Natural killer cell (primary cell): ENCODE measurements at regions not wholly inside any gene's neighbourhood (a gene's known extent, or its start where the extent isn't known, plus 50 kb on each side); places are given as distances from the start of the nearest gene placed in this dataset.
A peak's percentile ranks its signal among the peaks of the same experiment; 100 is the strongest.

Experiments
- ATAC-seq, 3 donors: fragments of 150-1000 bp in 2 of 3; fragments of 200-7000 bp in 1 of 3; cut with Tn5 transposase; 1 replicate in 1 of 3; 2 replicates in 2 of 3; pipeline ENCODE4 v1.10.0; 2021; ENCODE audit warnings: mild to moderate bottlenecking in 2 of 3, moderate library complexity in 2 of 3
- DNase-seq, 2 donors: peaks; one replicate each; pipeline versions ENCODE4 v3.0.0 to v3.0.0-alpha.2; 2013 to 2021; ENCODE audit warnings: mixed read lengths in 1 of 2
- H3K27ac ChIP-seq: one replicate; pipeline ENCODE4 v1.5.1; 2013; ENCODE audit warnings: mild to moderate bottlenecking, low read length
- H3K27me3 ChIP-seq: one replicate; pipeline ENCODE4 v1.6.1; 2013; ENCODE audit warnings: low read length; ENCODE audit not compliant: control insufficient read depth, insufficient read depth
- H3K36me3 ChIP-seq: one replicate; pipeline ENCODE4 v1.6.1; 2013; ENCODE audit warnings: low read length; ENCODE audit not compliant: control insufficient read depth, insufficient read depth
- H3K4me1 ChIP-seq: one replicate; pipeline ENCODE4 v1.6.1; 2013; ENCODE audit warnings: low read length; ENCODE audit not compliant: control insufficient read depth, insufficient read depth
- H3K4me3 ChIP-seq: one replicate; pipeline ENCODE4 v1.5.1; 2013; ENCODE audit warnings: low read length
- H3K9me3 ChIP-seq: one replicate; pipeline ENCODE4 v1.6.1; 2013; ENCODE audit warnings: low read length; ENCODE audit not compliant: control insufficient read depth, insufficient read depth
- H3K27ac Mint-ChIP-seq, 2 donors: one replicate each; pipeline ENCODE4 v1.8.0; 2022; ENCODE audit warnings: mild to moderate bottlenecking in 2 of 2, mixed read lengths in 2 of 2, moderate library complexity in 1 of 2
- H3K27me3 Mint-ChIP-seq, 2 donors: one replicate each; pipeline ENCODE4 v1.8.0; 2022; ENCODE audit warnings: low read depth in 2 of 2, mixed read lengths in 2 of 2
- H3K36me3 Mint-ChIP-seq: one replicate; pipeline ENCODE4 v1.8.0; 2022; ENCODE audit warnings: mixed read lengths
- H3K4me1 Mint-ChIP-seq, 2 donors: one replicate each; pipeline ENCODE4 v1.8.0; 2022; ENCODE audit warnings: mixed read lengths in 2 of 2
- H3K4me3 Mint-ChIP-seq: one replicate; pipeline ENCODE4 v1.8.0; 2022; ENCODE audit warnings: mild to moderate bottlenecking, moderate library complexity, mixed read lengths
- H3K9me3 Mint-ChIP-seq, 2 donors: one replicate each; pipeline ENCODE4 v1.8.0; 2022; ENCODE audit warnings: mixed read lengths in 2 of 2
- CTCF ChIP-seq: fragments of 200-600 bp; IDR thresholded peaks from one replicate; pipeline ENCODE4 v1.8.0; 2022; ENCODE audit warnings: antibody characterized with exemption
- WGBS: methylation state at CpG from one replicate; pipeline ENCODE4 v1.1.7; 2013; ENCODE audit warnings: missing lambda C conversion rate; ENCODE audit not compliant: insufficient coverage; 5-methylcytosine and 5-hydroxymethylcytosine counted together
- intact Hi-C: fragments of 100-400 bp; cut with micrococcal nuclease; formaldehyde crosslinking; loops from one replicate; pipeline ENCODE4 v1.14.2; 2022

DNA sequence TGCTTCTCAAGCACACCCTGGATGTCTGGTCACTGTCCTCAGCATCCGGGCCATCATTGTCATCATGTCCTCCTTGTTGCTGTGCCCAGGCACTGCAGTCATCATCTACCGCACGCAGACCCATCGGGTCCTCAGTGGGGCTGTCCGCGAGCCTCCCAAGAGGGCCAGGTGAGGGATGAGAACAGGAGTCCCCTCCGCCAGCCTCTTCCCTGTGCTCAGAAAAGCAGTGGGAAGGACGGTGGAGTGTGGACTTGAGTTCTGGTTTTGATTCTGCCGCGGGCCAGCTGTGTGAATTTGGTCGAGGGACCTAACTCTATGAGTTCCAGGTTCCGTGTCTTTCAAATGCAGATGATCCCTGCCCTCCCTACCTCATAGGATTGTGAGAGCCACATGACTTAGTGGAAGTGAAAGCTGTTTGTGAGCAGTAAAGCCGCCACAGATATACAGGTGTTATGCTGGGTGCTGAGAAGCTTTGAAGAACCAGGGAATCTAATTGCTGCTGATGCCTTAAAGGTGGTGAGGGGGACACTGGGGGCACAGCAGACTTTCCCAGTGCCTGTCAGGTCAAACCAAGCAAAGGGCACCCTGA, 122.9 kb upstream of the RAP1B start:
- H3K4me3 ChIP-seq, result no peak overlapping the region
- Mint-ChIP-seq H3K4me1 (peaks cover 42 to 43% of the 10 kb centered on the region in 2 donors), H3K27me3 (no peaks in the 10 kb centered on the region), H3K27ac (no peak overlapping the region), H3K9me3 (peaks cover 0 to 4% of the 10 kb centered on the region in 2 donors), H3K36me3 (no peaks in the 10 kb centered on the region), H3K4me3 (no peak overlapping the region)
- DNase-seq, result no peak
- no peak overlapping the region for H3K27ac ChIP-seq
- no peak for ATAC-seq
- intact Hi-C loops, result no loop called here
- H3K36me3 ChIP-seq, result no peaks in the 10 kb centered on the region
- no peaks in the 10 kb centered on the region for H3K9me3 ChIP-seq
- WGBS, result 91% methylated on average over 13 of the region's 13 CpGs
- H3K27me3 ChIP-seq, result no peaks in the 10 kb centered on the region
- H3K4me1 ChIP-seq, result peaks cover 6% of the 10 kb centered on the region
- no peak for TF ChIP-seq CTCF

- Mint-ChIP-seq H3K27ac (no peak overlapping the region), H3K4me1 (peaks cover 37 to 43% of the 10 kb centered on the region in 2 donors), H3K4me3 (no peak overlapping the region), H3K9me3 (peaks cover 0 to 4% of the 10 kb centered on the region in 2 donors), H3K27me3 (no peaks in the 10 kb centered on the region), H3K36me3 (no peaks in the 10 kb centered on the region)
- Histone ChIP-seq H3K27ac (no peak overlapping the region), H3K36me3 (no peaks in the 10 kb centered on the region), H3K27me3 (no peaks in the 10 kb centered on the region), H3K4me1 (peaks cover 6% of the 10 kb centered on the region), H3K9me3 (no peaks in the 10 kb centered on the region), H3K4me3 (no peak overlapping the region)
- DNase-seq (no peak), ATAC-seq (no peak)
- no peak for TF ChIP-seq CTCF
- intact Hi-C loops, result no loop called here
These were observed 121.4 kb upstream of the RAP1B start for GRCh38 chr12:68489273-68489672.

DNA sequence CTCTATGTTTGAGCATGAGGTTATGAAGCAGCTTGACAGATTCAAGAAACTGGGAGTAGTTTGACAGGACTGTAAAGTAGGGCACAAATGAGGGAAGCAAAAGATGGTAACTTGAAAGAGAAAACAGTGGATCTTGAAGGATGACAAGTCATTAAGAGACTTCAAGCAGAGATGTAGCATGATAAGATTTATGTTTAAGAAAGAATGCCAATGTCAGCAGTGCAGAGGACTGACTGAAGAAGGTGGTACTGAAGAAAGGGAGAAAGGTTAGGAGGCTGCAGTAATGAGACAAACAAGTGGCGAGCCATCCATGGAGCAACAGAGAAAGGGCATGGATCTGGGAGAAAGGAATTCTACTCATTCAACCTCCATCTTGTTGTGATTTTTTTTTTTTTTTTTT, 120.2 kb upstream of the RAP1B start:
- no peak overlapping the region for H3K27ac Mint-ChIP-seq
- Histone ChIP-seq H3K4me3 (no peak overlapping the region), H3K27ac (no peak overlapping the region), H3K36me3 (no peaks in the 10 kb centered on the region), H3K9me3 (no peaks in the 10 kb centered on the region), H3K27me3 (no peaks in the 10 kb centered on the region), H3K4me1 (peaks cover 6% of the 10 kb centered on the region)
- TF ChIP-seq CTCF, result no peak
- no peak for ATAC-seq
- 100% methylated on average over 1 of the region's 1 CpG for WGBS
- peak overlapping the region; percentile 2 for H3K4me3 Mint-ChIP-seq
- peaks cover 37 to 47% of the 10 kb centered on the region in 2 donors for H3K4me1 Mint-ChIP-seq
- intact Hi-C loops, result no loop called here
- no peak for DNase-seq
- peaks cover 0 to 4% of the 10 kb centered on the region in 2 donors for H3K9me3 Mint-ChIP-seq
- no peaks in the 10 kb centered on the region for H3K36me3 Mint-ChIP-seq
- H3K27me3 Mint-ChIP-seq, result no peaks in the 10 kb centered on the region
